H9 (cell line): ENCODE measurements at regions not wholly inside any gene's neighbourhood (a gene's known extent, or its start where the extent isn't known, plus 50 kb on each side); places are given as distances from the start of the nearest gene placed in this dataset.

Experiments
- DNase-seq: peaks from one replicate; pipeline ENCODE4 v3.0.0-alpha.2; 2017
- H2AFZ ChIP-seq: one replicate; pipeline ENCODE4 v1.6.1; 2013; ENCODE audit warnings: mild to moderate bottlenecking, low read length, control low read depth, moderate library complexity
- H2AK5ac ChIP-seq: 2 replicates; pipeline ENCODE4 v1.6.1; 2013; ENCODE audit warnings: low read length, control low read depth, mixed read lengths; ENCODE audit not compliant: insufficient read length
- H2BK120ac ChIP-seq: one replicate; pipeline ENCODE4 v1.6.1; 2013; ENCODE audit warnings: low read depth, mild to moderate bottlenecking, low read length, control low read depth, inconsistent platforms; ENCODE audit not compliant: poor library complexity, severe bottlenecking
- H2BK12ac ChIP-seq: 2 replicates; pipeline ENCODE4 v1.6.1; 2013; ENCODE audit warnings: low read length, control low read depth, mixed read lengths, low read depth; ENCODE audit not compliant: insufficient read length
- H2BK15ac ChIP-seq: 2 replicates; pipeline ENCODE4 v1.6.1; 2013; ENCODE audit warnings: low read depth, low read length, control low read depth
- H2BK20ac ChIP-seq: one replicate; pipeline ENCODE4 v1.6.1; 2013; ENCODE audit warnings: low read depth, mild to moderate bottlenecking, low read length, control low read depth, inconsistent platforms; ENCODE audit not compliant: poor library complexity, severe bottlenecking
- H2BK5ac ChIP-seq: 2 replicates; pipeline ENCODE4 v1.6.1; 2013; ENCODE audit warnings: low read length, control low read depth, mixed read lengths; ENCODE audit not compliant: insufficient read length
- H3K14ac ChIP-seq: 2 replicates; pipeline ENCODE4 v1.6.1; 2013; ENCODE audit warnings: low read length, control low read depth; ENCODE audit not compliant: insufficient read depth
- H3K18ac ChIP-seq: 2 replicates; pipeline ENCODE4 v1.6.1; 2013; ENCODE audit warnings: low read depth, mild to moderate bottlenecking, mixed read lengths, low read length, control low read depth; ENCODE audit not compliant: insufficient read length
- H3K23ac ChIP-seq: 2 replicates; pipeline ENCODE4 v1.6.1; 2013; ENCODE audit warnings: low read length, control low read depth, mixed read lengths, low read depth; ENCODE audit not compliant: insufficient read length
- H3K23me2 ChIP-seq: 2 replicates; pipeline ENCODE4 v1.6.1; 2013; ENCODE audit warnings: low read depth, mild to moderate bottlenecking, mixed read lengths, low read length, control low read depth; ENCODE audit not compliant: insufficient read length, poor library complexity, severe bottlenecking
- H3K27ac ChIP-seq: 2 replicates; pipeline ENCODE4 v1.5.1; 2013; ENCODE audit warnings: low read length, control low read depth, mixed read lengths, low read depth; ENCODE audit not compliant: insufficient read length
- H3K27me3 ChIP-seq: 2 replicates; pipeline ENCODE4 v1.6.1; 2013; ENCODE audit warnings: low read length, control low read depth, inconsistent platforms; ENCODE audit not compliant: insufficient read depth
- H3K4ac ChIP-seq: 2 replicates; pipeline ENCODE4 v1.6.1; 2013; ENCODE audit warnings: low read depth, mild to moderate bottlenecking, control low read depth, inconsistent platforms, low read length, moderate library complexity
- H3K4me1 ChIP-seq: 2 replicates; pipeline ENCODE4 v1.6.1; 2013; ENCODE audit warnings: low read length, control low read depth, inconsistent platforms; ENCODE audit not compliant: insufficient read depth
- H3K4me2 ChIP-seq: 2 replicates; pipeline ENCODE4 v1.6.1; 2013; ENCODE audit warnings: low read length, control low read depth, mixed read lengths; ENCODE audit not compliant: insufficient read length, insufficient read depth
- H3K56ac ChIP-seq: 2 replicates; pipeline ENCODE4 v1.6.1; 2013; ENCODE audit warnings: low read depth, mild to moderate bottlenecking, mixed read lengths, low read length, control low read depth; ENCODE audit not compliant: insufficient read length
- H3K79me1 ChIP-seq: 2 replicates; pipeline ENCODE4 v1.6.1; 2013; ENCODE audit warnings: low read depth, mild to moderate bottlenecking, moderate library complexity, low read length, control low read depth, inconsistent platforms; ENCODE audit not compliant: insufficient read depth, poor library complexity, severe bottlenecking
- H3K79me2 ChIP-seq: 2 replicates; pipeline ENCODE4 v1.6.1; 2013; ENCODE audit warnings: low read length, control low read depth, inconsistent platforms; ENCODE audit not compliant: insufficient read depth
- H3K9ac ChIP-seq: 2 replicates; pipeline ENCODE4 v1.6.1; 2013; ENCODE audit warnings: low read length, control low read depth, mixed read lengths; ENCODE audit not compliant: insufficient read length; ENCODE audit errors: extremely low read depth
- H3K9me3 ChIP-seq: one replicate; pipeline ENCODE4 v1.6.1; 2013; ENCODE audit warnings: low read depth, low read length, inconsistent platforms; ENCODE audit not compliant: control insufficient read depth
- H3T11ph ChIP-seq: one replicate; pipeline ENCODE4 v1.6.1; 2013; ENCODE audit warnings: mild to moderate bottlenecking, low read length, control low read depth, inconsistent platforms
- H4K20me1 ChIP-seq: one replicate; pipeline ENCODE4 v1.6.1; 2013; ENCODE audit not compliant: control insufficient read depth, insufficient read length, insufficient read depth
- H4K5ac ChIP-seq: 2 replicates; pipeline ENCODE4 v1.6.1; 2013; ENCODE audit warnings: low read depth, mild to moderate bottlenecking, mixed read lengths, low read length, control low read depth; ENCODE audit not compliant: insufficient read length
- H4K8ac ChIP-seq: replicated peaks from 2 replicates; pipeline ENCODE4 v1.6.1; 2013; ENCODE audit warnings: low read length, control low read depth, mixed read lengths, low read depth; ENCODE audit not compliant: insufficient read length
- H4K91ac ChIP-seq: 2 replicates; pipeline ENCODE4 v1.6.1; 2013; ENCODE audit warnings: low read depth, mild to moderate bottlenecking, moderate library complexity, mixed read lengths, low read length, control low read depth; ENCODE audit not compliant: insufficient read length
- H3K27ac Mint-ChIP-seq, 3 experiments: 2 replicates in 2 of 3; 3 replicates in 1 of 3; pipeline ENCODE4 v1.8.0; 2020 to 2021; ENCODE audit warnings: mixed read lengths in 3 of 3, mild to moderate bottlenecking in 1 of 3, moderate library complexity in 1 of 3
- H3K27me3 Mint-ChIP-seq: 2 replicates; pipeline ENCODE4 v1.8.0; 2021; ENCODE audit warnings: low read depth, mild to moderate bottlenecking, moderate library complexity, mixed read lengths
- H3K36me3 Mint-ChIP-seq, 3 experiments: 2 replicates in 2 of 3; 3 replicates in 1 of 3; pipeline ENCODE4 v1.8.0; 2020 to 2021; ENCODE audit warnings: low read depth in 3 of 3, mixed read lengths in 3 of 3; ENCODE audit not compliant: insufficient read depth in 1 of 3
- H3K4me1 Mint-ChIP-seq, 2 experiments: 2 replicates each; pipeline ENCODE4 v1.8.0; 2020; ENCODE audit warnings: mixed read lengths in 2 of 2
- H3K4me3 Mint-ChIP-seq, 2 experiments: 2 replicates in 1 of 2; 3 replicates in 1 of 2; pipeline ENCODE4 v1.8.0; 2020 to 2021; ENCODE audit warnings: mild to moderate bottlenecking in 2 of 2, mixed read lengths in 2 of 2, moderate library complexity in 1 of 2
- H3K9me3 Mint-ChIP-seq, 2 experiments: 2 replicates in 1 of 2; 3 replicates in 1 of 2; pipeline ENCODE4 v1.8.0; 2020; ENCODE audit warnings: mild to moderate bottlenecking in 2 of 2, mixed read lengths in 2 of 2, moderate library complexity in 1 of 2
- CTCF ChIP-seq: fragments of 200-600 bp; sonication (generic); conservative IDR thresholded peaks from 3 replicates; pipeline ENCODE4 v1.8.0; 2021; ENCODE audit warnings: antibody characterized with exemption, mild to moderate bottlenecking
- WGBS: extraction: QIAGEN DNeasy Blood & Tissue Kit; methylation state at CpG from one replicate; pipeline ENCODE4 v1.1.7; 2013; ENCODE audit warnings: missing lambda C conversion rate, low lambda C conversion rate, mixed read lengths; ENCODE audit not compliant: insufficient read length; ENCODE audit errors: extremely low coverage; 5-methylcytosine and 5-hydroxymethylcytosine counted together

GRCh38 chr4:136985683-136986082 is 546.6 kb downstream of the PCDH18 start:
- Histone ChIP-seq H3K4ac (no peak overlapping the region), H3K27ac (no peak overlapping the region), H3K9ac (no peak overlapping the region), H3K23me2 (no peaks in the 10 kb centered on the region), H3K9me3 (no peaks in the 10 kb centered on the region), H3K4me1 (no peaks in the 10 kb centered on the region), H2BK5ac (no peak overlapping the region), H4K20me1 (no peaks in the 10 kb centered on the region), H3T11ph (no peak overlapping the region), H3K14ac (no peak overlapping the region), H3K27me3 (no peaks in the 10 kb centered on the region), H3K4me2 (no peak overlapping the region), H2BK20ac (no peak overlapping the region), H2AK5ac (no peak overlapping the region), H3K56ac (no peak overlapping the region), H4K91ac (no peak overlapping the region), H2AFZ (no peak overlapping the region), H2BK120ac (no peak overlapping the region), H3K79me2 (no peaks in the 10 kb centered on the region), H2BK12ac (no peak overlapping the region), H4K8ac (no peak overlapping the region), H3K23ac (no peak overlapping the region), H3K18ac (no peak overlapping the region), H2BK15ac (no peak overlapping the region), H3K79me1 (no peaks in the 10 kb centered on the region), H4K5ac (no peak overlapping the region)
- no CpG with 5 or more reads among the region's 1 CpG for WGBS
- Mint-ChIP-seq H3K27me3 (no peaks in the 10 kb centered on the region), H3K27ac (no peak overlapping the region), H3K4me1 (no peaks in the 10 kb centered on the region), H3K36me3 (peaks cover 0 to 4% (median 0%) of the 10 kb centered on the region in 3 experiments; a peak in 2 of 7 replicates), H3K4me3 (no peak overlapping the region), H3K9me3 (peaks cover 2 to 3% of the 10 kb centered on the region in 2 experiments; a peak in 1 of 5 replicates)
- DNase-seq: no peak
- no peak for TF ChIP-seq CTCF
